22Rv1 (cell line): ENCODE measurements at regions not wholly inside any gene's neighbourhood (a gene's known extent, or its start where the extent isn't known, plus 50 kb on each side); places are given as distances from the start of the nearest gene placed in this dataset.

ENCODE experiments used
- ZFX ChIP-seq: fragments of 450-650 bp; IDR thresholded peaks from 2 replicates; pipeline ENCODE4 v1.6.1; 2017; ENCODE audit warnings: antibody characterized with exemption, borderline replicate concordance
- TF ChIP-seq, protein P1 (sequence below): fragments of 450-650 bp; IDR thresholded peaks from 2 replicates; pipeline ENCODE4 v1.5.1; 2017; ENCODE audit warnings: mild to moderate bottlenecking

DNA sequence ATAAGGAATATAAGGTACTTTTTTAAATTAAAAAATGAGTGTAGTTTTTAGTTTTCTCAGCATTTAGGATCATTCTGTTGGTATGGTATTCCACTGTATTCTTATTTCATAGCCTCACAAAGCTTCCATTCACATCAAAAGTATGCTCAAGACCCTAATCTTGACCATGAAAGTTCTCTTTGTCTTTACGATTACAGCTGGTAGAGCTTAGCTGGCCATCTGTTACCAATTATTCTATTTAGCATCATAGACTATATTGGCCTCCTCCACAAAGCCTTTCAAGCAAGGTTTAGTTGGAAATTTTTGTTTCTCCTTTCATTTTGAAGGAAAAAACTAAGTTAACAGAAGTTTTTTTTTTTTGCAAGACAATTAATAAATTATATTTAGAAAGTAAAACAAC, 245.1 kb downstream of the KCTD12 start:
- TF ChIP-seq, protein P1, sequence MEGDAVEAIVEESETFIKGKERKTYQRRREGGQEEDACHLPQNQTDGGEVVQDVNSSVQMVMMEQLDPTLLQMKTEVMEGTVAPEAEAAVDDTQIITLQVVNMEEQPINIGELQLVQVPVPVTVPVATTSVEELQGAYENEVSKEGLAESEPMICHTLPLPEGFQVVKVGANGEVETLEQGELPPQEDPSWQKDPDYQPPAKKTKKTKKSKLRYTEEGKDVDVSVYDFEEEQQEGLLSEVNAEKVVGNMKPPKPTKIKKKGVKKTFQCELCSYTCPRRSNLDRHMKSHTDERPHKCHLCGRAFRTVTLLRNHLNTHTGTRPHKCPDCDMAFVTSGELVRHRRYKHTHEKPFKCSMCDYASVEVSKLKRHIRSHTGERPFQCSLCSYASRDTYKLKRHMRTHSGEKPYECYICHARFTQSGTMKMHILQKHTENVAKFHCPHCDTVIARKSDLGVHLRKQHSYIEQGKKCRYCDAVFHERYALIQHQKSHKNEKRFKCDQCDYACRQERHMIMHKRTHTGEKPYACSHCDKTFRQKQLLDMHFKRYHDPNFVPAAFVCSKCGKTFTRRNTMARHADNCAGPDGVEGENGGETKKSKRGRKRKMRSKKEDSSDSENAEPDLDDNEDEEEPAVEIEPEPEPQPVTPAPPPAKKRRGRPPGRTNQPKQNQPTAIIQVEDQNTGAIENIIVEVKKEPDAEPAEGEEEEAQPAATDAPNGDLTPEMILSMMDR, result no peak
- no peak for TF ChIP-seq ZFX
